HUDEP-2 (cell line): ENCODE measurements at regions not wholly inside any gene's neighbourhood (a gene's known extent, or its start where the extent isn't known, plus 50 kb on each side); places are given as distances from the start of the nearest gene placed in this dataset.
A peak's percentile ranks its signal among the peaks of the same experiment; 100 is the strongest.

Experiments used
- DNase-seq, 76 experiments: peaks; one replicate each; lab custom pipeline; 2025; ENCODE audit not compliant: unreplicated experiment in 76 of 76; lab: John Stamatoyannopoulos, UW

GRCh38 chr5:164433106-164433870 is 927.9 kb downstream of the MAT2B start:
- DNase-seq: no peak

- DNase-seq: no peak
These were observed 930.2 kb downstream of the MAT2B start for GRCh38 chr5:164435576-164435975.

- DNase-seq: no peak
These were observed 934.4 kb downstream of the MAT2B start for GRCh38 chr5:164439799-164440198.

GRCh38 chr5:164449460-164449859 is 944.0 kb downstream of the MAT2B start:
- DNase-seq: no peak

- no peak for DNase-seq
These were observed 960.6 kb downstream of the MAT2B start for GRCh38 chr5:164466033-164466432.

GRCh38 chr5:164470312-164470711 is 964.9 kb downstream of the MAT2B start:
- DNase-seq: no peak

- no peak for DNase-seq
These were observed 966.7 kb downstream of the MAT2B start for GRCh38 chr5:164472165-164472564.

- peak in 12 of 76 experiments; percentile 1 to 35 (median 7) for DNase-seq
These were observed 970.0 kb downstream of the MAT2B start for GRCh38 chr5:164475339-164475977.

GRCh38 chr5:164481270-164481669 is 975.9 kb downstream of the MAT2B start:
- DNase-seq: no peak

GRCh38 chr5:164482351-164482750 is 976.9 kb downstream of the MAT2B start:
- no peak for DNase-seq

- no peak for DNase-seq
These were observed 979.5 kb downstream of the MAT2B start for GRCh38 chr5:164484948-164485347.

GRCh38 chr5:164487939-164488338 is 982.5 kb downstream of the MAT2B start:
- DNase-seq: no peak

- no peak for DNase-seq
These were observed 992.1 kb downstream of the MAT2B start for GRCh38 chr5:164497311-164498064.

GRCh38 chr5:164498438-164498837 is 993.0 kb downstream of the MAT2B start:
- DNase-seq: no peak

GRCh38 chr5:164500856-164501255 is 995.4 kb downstream of the MAT2B start:
- DNase-seq: no peak

- DNase-seq: no peak
These were observed 995.9 kb downstream of the MAT2B start for GRCh38 chr5:164501344-164501743.

GRCh38 chr5:164504141-164504772 is 998.8 kb downstream of the MAT2B start:
- DNase-seq: peak in 33 of 76 experiments; percentile 0 to 39 (median 8)

GRCh38 chr5:164505791-164506190 is 1000.4 kb downstream of the MAT2B start:
- no peak for DNase-seq

GRCh38 chr5:164518067-164518740 is 1012.8 kb downstream of the MAT2B start:
- no peak for DNase-seq

GRCh38 chr5:164518741-164519080 is 1013.3 kb downstream of the MAT2B start:
- DNase-seq: no peak
